HG03354 (cell line): ENCODE measurements at regions not wholly inside any gene's neighbourhood (a gene's known extent, or its start where the extent isn't known, plus 50 kb on each side); places are given as distances from the start of the nearest gene placed in this dataset.

Experiments used
- ATAC-seq: cut with Tn5 transposase; IDR thresholded peaks from one replicate; pipeline ENCODE4 v1.9.1; 2021; ENCODE audit warnings: mild to moderate bottlenecking; ENCODE audit not compliant: unreplicated experiment, poor library complexity, severe bottlenecking

- no peak for ATAC-seq
Measured at GRCh38 chr4:95675623-95676022, 126.8 kb upstream of the UNC5C start.

DNA sequence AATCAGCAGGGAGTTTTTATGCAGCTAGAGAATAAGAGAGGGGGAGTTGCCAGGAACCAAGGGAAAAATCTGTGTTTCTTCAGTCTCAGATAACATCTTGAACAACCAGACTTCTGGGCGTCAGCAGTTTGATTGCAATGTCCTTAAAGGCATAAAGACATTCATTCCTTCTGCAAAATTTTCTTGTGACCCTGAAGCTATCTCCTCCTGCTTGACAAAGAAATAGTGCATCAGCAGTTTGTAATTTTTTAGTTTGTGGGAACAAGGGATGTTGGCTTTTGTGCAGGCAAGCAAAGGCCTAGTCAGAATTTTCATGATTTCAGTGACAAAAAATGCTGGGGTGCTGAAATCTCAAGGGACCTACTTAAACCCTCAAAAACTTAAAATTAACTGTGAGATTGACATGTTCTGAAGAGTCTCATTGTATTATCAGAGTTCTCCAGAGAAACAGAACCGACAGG, 125.8 kb upstream of the UNC5C start:
- no peak for ATAC-seq

- ATAC-seq, result no peak
Measured at GRCh38 chr4:95672811-95673210, 124.0 kb upstream of the UNC5C start.

DNA sequence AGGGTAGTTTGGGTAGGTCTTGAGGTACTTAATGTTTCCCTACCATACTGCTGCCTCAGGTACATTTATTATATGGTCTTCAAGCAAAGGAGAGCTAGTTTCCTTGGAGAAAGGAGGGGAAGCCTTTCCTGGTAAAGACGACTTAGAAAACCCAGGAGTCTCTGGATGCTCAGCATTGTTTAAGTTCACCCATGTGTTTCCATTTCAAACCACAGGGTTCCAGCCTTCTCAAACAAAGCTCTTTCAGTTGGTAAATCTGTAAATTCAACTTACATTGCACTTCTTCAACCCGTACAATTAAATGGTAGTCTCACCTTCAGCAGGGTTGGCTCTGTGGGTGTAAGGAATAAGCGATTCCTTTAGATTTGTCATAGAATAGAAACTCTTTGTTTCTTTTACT, 111.9 kb upstream of the UNC5C start:
- ATAC-seq, result no peak

GRCh38 chr4:95651891-95652290, 103.1 kb upstream of the UNC5C start:
- ATAC-seq, result no peak

DNA sequence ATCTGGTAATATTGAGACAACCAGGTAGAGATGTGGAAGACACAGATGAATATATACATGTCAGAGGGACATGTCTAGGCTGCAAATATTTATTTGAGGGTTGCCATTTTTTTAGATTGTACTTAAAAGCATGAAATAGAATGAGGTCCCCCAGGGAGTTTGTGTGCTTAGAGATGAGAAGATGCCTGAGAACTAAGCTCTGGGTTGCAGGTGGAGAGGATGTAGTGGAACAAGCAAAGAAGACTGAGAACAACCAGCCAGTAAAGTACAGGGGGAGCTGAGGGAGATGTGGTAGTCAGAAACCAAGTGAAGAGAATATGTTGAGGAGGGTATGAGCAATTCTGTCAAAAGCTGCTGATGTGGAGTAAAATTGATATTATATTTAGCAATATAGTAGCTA, 95.6 kb upstream of the UNC5C start:
- no peak for ATAC-seq

DNA sequence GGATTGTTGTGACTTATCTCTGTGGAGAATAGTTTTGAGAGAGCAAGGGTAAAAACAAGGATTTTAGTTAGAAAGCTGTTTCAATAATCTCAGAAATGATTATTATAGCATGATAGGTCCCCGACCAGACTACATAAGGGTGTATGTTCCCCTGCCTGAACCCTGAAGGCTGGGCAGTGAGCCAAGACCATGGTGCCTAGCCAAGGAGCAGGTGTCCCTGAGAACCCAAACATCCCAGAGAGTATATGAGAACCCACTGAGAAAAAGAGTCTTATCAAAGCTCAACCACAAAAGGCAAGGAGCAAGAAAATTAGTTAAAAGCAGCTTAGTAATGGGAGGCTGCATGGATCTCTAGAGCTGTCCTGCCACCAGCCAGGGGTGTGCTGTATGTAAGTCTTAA, 94.9 kb upstream of the UNC5C start:
- ATAC-seq, result no peak

DNA sequence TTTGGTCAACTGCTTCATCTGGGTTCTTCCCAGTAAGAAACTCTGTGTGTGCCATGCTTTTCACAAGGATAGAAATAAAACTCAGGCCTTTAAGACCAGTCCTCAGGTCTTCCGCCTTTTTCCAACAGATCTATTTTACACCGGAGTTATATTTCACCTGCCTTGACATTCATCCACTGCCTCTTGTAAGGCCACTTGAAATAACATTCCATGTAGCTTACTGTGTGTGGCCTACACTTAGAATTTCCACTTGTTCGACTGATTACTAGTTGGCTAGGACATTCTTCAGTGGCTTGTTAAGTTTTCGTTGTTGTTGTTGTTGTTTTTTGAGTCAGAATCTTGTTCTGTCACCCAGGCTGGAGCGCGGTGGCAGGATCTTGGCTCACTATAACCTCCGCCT, 92.8 kb upstream of the UNC5C start:
- no peak for ATAC-seq

GRCh38 chr4:95640311-95640710, 91.5 kb upstream of the UNC5C start:
- no peak for ATAC-seq

DNA sequence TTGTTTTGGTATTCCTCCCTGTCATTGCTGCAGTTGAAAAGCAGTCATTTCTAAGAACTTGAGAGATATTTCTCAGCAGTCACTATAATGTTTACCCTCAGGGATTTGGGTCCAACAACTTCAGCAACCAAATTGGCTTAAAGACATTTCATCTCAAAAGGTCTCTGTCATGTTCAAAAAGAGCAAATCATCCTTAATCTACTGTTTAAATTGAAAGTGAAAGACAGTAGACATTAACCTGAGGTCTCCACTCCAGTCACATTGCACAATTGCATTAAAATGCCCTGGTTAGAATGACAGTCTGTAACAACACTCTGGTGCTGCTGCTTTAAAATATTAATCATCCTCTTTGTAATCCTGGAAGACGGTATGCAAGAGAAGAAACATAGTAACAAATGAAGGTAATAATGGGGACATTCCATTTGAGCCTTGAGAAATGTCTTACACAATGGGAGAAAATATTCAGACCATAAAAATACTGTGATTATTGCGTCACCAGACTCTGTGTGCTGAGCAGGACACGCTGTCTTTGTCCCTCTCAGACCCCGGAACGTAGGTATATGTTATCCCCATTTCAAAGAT, 90.2 kb upstream of the UNC5C start:
- no peak for ATAC-seq

DNA sequence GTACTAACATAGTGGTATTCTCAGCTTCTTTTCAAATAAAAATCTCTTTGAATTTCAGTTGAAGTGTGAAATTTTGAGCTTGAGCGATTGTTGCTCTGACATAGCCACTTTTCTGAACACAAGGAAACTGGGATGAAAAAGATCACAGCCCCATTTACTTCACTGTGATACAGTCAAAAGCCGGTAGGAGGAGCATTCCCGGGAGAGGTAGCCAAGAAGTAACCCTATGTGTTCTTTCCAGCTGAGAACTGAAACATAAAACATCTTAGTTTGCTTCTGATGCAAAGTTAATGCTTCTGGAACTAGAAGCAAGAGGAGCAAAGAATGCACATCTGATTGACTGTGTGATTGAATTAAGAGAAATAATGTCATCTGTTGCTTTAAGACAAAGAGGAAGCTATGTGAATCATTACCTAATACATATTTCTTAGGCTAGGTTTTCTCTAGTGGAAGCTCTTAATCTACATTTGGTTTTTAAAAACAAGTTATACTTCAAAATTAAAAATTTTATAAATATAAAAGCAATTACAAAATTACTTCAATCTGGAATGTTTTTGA, 88.3 kb upstream of the UNC5C start:
- no peak for ATAC-seq

- ATAC-seq, result no peak
Measured at GRCh38 chr4:95636061-95636460, 87.3 kb upstream of the UNC5C start.

GRCh38 chr4:95627709-95628108, 78.9 kb upstream of the UNC5C start:
- no peak for ATAC-seq

DNA sequence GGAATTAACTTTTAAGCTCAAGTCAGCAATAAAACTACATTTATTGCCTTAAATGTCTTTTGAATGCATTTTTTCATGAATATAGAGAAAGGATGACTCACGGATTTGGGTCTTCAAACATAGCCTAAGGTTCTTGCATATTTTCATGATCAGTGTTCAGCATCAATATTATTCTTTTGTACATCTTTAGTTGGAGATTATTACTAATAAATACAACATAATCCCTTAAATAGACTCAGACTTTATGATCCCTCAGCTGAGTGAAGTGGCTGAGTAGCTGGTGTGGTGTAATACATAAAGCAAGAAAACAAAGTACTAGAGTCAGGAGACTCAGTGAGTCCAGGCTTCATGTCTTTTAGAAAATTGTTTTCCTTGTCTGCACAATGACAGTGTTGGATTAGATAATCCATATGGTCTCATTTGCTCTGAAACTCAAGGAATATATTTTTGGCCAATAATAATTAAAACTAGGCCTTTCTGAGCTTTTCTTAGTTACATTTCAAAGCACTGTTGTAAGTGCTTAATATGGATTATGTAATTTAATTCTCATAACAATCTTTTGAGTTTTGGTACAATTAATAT, 78.3 kb upstream of the UNC5C start:
- no peak for ATAC-seq

DNA sequence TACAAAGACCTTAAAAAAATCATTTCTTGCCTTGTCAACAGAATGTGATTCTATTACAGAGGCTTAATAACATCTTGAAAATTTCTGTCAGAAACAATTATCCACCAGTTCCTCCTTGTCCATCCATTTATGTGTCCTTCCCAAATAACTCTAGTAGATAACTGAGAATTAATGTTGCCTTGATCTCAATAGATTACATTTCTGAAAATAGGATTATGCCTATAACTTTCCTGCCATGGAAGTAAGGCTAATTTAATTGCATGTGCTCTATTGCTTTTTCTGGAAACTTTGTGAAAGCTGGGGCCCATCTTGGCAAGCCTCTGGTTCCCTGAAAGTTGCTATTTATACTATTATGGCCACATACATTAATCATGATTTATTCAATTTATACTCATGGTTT, 76.2 kb upstream of the UNC5C start:
- no peak for ATAC-seq

- ATAC-seq, result no peak
Measured at GRCh38 chr4:95619525-95620443, 71.0 kb upstream of the UNC5C start.

DNA sequence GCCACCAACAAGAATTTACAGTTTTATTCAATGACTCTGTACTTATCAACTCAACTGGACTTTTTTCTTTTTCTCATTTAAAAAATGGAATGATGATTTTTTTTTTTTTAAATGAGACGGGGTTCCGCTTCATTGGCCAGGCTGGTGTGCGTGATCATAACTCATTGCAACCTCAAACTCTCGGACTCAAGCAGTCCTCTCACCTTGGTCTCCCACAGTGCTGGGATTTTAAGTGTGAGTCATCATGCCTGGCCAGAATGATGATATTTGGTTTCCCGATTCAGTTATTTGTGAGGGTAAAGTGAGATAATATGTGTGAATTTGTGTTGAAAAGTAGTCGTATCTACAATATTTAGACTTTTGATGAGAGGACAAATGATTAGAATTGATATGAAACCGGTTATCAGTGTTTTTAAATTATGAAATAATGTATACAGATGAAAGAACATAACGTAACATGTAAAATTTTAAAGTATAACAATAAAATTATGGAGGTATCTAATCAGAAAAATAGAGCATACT, 66.0 kb upstream of the UNC5C start:
- no peak for ATAC-seq

DNA sequence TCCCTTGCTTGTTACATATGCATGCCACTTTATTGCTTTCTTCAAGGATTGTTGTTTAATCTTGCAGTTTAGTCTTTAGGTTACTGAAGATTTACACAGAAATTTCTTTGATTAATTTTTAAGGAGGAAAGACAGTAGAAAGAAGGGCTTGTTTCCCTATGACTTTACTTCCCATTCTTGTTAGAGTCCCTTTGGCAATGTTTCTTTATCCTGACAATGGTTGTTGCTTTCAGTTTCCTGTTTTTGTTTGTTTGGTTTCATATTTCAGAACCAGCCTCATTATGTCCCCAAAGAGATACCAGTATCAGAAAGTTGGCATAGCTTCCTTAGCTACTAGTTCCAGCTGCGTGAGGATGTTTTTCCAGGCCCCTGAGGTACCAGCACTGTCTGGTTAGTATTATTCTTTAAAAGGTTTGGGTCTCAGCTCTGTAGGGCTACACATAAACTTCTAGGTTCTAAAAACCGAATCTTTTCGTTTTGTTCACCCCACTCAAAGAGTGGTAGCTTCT, 61.3 kb upstream of the UNC5C start:
- no peak for ATAC-seq

DNA sequence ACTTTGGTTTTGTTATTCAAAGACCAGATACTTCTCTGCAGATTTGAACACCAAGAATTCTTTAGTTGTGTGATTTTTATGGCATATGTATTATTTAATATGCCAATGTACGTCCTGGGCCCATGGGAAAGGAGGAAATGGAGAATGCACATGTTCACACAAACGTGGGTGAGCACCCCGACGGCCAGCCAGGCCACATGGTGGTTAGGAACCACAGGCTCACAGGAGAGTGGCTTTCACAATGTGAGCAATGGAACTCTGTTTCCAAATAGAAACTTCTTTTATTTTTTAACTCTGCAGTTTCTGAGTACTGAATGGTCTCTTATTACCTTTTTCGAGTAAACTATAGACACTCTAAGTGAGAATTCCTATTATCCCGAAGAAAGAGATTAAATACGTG, 58.0 kb upstream of the UNC5C start:
- no peak for ATAC-seq

DNA sequence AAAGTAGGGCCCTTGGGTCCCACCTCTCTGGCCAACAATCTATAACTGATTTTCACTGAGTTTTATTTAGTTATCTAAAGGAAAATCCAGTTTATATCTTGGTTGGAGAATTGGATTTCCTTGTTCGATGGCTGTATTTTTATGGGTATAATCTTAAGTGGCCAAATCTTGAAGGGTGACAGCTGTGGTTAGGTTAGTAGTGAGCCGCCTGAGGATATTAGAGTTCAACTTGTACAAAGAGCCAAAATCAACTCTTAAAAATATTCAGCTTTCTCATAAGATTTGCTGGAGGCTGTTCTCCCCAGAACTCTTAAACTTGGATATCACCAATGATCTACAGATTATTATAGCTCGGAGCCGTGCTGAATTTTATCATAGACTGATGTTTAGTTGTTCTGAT, 54.6 kb upstream of the UNC5C start:
- ATAC-seq, result no peak
